HG02610 (cell line): ENCODE measurements at regions not wholly inside any gene's neighbourhood (a gene's known extent, or its start where the extent isn't known, plus 50 kb on each side); places are given as distances from the start of the nearest gene placed in this dataset.
"Not testable (repeated sequence)": the region's sequence is repeated elsewhere in the genome, so short reads cannot be mapped to it uniquely, and the experiment has no call there.

Experiments used
- ATAC-seq: cut with Tn5 transposase; IDR thresholded peaks from one replicate; pipeline ENCODE4 v1.9.1; 2021; ENCODE audit warnings: mild to moderate bottlenecking, moderate library complexity; ENCODE audit not compliant: unreplicated experiment

- no peak for ATAC-seq
Observed at GRCh38 chr3:76311941-76312340, 526.6 kb upstream of the ZNF717 start.

DNA sequence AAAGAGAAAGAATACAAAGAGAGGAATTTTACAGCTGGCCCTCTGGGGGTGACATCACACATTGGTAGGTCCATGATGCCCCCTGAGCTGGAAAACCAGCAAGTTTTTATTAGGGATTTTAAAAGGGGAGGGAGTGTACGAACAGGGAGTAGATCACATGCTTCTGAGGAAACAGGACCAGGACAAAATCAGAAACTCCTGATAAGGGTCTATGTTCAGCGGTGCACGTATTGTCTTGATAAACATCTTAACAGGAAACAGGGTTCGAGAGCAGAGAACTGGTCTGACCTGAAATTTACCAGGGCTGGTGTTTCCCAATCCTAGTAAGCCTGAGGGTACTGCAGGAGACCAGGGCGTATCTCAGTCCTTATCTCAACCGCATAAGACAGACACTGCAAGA, 530.6 kb upstream of the ZNF717 start:
- ATAC-seq: not testable (repeated sequence)

DNA sequence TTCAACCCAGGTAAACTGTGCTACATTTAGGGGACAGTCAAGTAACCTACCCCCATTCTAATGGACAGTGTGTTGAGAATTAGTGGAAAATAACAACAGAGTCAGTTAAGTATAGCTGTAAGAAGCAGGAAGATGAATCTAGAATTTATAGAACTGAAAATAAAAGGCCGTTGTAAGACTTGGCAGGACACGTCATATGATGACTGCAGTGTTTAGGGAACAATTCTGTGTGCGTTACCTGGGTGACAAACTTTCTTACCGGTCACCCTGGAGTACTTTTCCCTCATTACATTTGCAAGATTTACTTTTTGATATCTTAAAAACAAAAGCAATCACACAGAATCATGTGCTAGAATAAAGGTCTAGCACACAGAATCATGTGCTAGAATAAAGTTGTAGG, 536.3 kb upstream of the ZNF717 start:
- ATAC-seq: no peak

GRCh38 chr3:76324101-76324500, 538.8 kb upstream of the ZNF717 start:
- ATAC-seq: no peak

DNA sequence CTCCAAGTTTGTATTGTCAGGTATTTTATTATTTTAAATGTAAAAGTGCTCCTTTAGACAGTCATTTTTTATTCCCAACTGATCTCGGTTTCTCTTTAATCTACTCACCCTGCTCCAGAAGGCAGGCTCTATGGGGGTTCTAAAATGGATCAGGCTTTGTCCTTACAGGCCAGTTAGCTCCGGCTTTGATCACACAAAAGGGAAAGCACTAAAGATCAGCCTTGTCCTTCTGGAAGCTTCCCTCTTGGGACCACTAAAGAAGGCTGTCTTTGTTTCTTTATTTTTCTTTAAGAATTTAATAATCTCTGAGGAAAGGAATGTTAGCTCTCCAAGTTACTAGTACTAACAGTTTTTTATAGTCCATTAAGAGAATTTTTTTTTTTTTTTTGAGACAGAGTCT, 560.5 kb upstream of the ZNF717 start:
- no peak for ATAC-seq

DNA sequence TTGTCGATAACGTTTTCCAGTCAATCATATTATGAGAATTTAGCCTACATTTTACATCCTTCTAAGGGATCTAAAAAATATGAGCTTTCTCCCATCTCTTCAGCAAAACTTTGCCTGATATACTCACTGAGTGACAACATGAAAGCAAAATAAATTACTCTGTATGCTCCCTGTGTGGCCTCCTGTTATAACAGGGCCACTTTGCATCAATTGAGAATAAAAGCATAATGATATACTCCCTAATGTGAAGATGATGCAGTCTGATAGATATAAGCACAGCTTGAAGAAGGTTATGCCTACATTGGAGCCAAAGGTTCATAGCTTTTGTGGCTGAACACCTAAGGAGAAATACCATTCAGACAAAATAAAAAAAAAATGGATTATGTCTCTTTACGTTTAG, 561.3 kb upstream of the ZNF717 start:
- ATAC-seq: no peak

DNA sequence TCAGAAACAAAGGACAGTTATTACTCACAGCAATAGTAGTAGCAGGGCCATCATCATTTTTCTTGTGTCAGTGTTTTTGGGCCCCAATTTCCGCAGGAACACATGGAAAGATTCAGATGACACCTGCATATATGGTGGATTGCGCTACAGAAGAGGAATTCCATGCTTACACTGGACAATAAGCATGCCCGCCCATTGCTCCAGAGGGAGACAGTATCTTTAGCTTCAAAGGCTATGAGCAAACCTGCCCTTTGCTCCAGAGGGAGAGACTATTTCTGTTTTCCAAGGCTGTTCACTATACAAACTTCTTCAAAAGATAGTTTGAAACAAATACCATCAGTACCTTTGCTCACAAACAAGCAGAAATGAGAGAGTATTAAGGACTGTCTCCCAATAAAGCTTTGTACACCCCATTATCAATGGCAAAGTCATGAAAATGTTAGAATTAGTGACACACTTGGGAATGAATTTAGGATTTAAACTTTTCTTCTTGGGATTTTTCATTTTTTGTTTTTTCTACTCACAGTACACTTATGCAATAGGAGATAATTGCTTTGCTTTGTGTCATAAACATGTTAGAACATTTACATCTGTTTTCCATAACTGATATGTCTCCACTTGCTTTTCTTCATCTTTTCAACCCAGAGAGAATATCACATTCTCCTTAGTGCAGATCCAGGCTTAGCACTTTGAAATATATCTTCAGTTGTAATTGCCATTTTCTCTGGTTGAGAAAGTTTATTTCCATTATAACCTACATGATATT, 564.5 kb upstream of the ZNF717 start:
- no peak for ATAC-seq

DNA sequence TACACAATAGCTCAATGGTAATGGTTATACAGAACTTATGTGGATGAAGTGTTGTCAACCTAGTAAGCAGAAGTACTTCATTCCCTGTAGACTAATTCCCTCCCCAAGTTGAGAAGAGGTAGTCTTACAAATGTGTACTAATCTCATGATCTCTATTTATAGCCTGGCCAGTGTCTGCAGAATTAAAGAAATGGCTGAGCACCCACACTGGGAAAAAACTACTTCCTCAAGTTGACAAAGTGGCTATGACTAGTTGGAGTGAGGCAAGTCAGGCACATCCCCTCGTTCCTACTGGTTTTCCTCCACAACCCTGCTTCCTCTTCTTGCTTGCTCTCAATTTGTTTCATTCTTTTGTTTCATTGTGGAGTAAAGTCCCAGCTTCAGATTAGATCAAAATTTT, 566.7 kb upstream of the ZNF717 start:
- ATAC-seq: no peak

DNA sequence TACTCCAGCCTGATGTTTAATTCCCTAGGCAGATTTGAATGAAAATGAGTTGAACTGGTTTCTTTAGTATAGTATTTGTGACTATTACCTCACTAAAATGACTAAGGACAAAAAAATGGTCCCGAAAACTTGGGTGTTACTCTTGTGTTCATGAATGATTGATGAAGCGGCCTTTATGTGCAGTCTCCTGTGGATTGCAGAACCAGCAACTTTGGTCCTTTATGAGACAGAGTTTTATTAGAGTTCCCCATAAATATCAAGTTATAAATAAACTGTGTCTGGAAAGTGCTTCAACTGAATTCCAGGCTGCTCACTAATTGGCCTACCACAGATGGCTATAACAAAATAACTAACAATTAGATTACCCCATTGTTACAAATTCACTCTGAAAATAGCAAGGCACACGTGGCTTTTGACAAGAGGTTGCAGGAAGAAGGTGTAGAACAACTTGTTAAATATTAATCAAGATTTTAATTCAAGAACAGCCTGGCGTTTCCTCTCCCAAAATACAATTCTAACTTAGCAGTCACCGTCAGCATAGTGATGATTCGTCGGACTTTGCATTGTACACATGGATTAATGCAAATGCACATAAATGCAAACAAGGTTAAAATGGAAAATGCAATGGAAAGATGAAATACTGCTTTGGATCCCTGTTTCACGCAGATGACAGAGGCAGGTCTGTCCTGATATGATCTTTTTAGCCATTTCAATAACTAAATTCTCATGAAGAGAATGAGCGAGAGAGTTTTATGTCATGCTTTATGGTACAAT, 567.3 kb upstream of the ZNF717 start:
- no peak for ATAC-seq

DNA sequence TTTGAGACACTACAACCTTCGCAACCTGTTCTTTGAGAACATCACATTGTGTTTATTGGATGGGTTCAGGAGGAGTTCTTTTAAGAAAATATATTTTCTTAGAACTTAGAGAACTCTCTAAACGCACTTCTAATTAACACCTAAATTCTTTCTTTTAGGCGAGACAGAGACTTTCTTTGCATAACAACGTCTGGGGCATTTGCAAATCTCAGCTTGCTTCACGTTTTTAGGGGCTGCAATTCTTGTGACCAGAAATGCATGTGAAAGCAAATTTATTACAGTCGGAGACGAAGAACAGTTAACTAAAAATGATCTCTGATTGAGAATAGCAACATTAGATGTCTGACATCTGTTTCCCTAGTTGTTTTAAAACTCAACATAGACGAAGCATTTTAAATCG, 568.3 kb upstream of the ZNF717 start:
- no peak for ATAC-seq

GRCh38 chr3:76361010-76361409, 575.7 kb upstream of the ZNF717 start:
- no peak for ATAC-seq

GRCh38 chr3:76362643-76363042, 577.3 kb upstream of the ZNF717 start:
- no peak for ATAC-seq

DNA sequence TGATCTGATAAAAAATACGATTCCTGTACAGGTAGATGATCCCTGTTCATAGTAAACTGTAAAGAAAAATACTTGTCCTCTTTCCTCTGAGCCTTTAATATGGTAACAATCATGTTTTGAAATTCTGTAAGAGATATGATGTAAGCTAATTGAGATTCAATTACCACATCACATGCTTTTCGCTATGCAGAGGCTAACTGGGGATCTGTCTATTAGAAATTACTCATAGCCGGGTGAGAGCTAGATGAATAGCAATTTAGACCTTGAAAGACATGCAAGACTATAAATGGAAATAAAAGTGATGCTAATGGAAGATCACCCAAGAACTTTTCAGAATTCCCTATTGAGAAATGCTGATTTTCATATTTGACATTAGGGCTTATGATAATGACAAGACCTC, 579.9 kb upstream of the ZNF717 start:
- ATAC-seq: no peak

DNA sequence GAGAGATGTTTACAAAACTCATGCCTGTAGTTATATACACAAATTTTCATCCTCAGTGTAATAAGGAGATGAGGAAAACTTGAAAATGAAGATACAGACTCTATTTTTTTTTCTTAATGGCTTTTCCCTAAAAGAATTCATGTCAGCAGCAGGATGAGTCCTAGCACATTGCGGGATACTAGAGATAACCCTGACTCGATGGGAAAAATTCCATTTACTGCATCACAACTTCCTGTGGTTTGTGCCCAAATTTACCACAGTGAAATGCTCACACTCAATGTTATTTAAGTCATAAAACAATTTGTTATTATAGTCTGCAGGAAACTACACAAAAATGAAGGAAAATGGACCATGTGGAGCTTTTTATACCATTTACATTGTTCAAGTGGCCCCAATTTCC, 581.9 kb upstream of the ZNF717 start:
- no peak for ATAC-seq

DNA sequence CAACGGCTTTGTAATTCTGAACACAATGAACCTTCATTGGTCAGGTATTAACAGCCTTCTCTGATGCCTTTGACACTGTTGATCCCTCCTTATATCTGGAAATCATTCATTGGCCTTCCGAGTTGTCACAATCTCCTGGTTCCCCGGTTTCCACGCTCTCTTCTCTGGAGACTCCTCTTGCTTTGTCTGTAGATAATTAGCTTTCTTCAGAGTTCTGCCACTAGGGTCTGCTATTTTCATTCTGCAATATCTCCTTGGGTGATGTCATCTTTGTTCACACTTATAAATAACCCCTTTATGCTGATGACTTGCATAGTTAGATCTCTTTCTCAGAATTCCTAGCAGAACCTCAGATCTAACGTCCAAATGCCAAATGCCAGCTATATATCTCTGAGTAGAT, 583.8 kb upstream of the ZNF717 start:
- ATAC-seq: no peak

- no peak for ATAC-seq
Observed at GRCh38 chr3:76370749-76371520, 585.6 kb upstream of the ZNF717 start.

DNA sequence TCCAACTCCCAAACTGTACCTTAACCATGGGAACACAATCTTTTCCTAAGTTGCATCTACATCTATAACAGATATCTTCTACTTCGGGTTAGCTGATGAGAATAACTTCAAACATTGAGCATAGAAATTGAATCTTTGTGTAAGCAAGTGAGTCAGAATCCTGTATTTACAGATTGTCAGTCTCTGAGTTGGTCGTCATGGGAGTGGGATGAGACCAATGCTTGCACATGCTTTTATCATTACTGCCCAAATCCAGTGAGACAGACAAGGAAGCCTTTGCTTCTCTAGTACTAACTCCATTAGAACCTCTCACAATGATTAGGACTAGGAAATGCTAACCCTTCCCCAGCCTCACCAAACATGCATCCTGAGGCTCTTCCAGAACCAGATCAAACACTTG, 587.1 kb upstream of the ZNF717 start:
- no peak for ATAC-seq

- no peak for ATAC-seq
Observed at GRCh38 chr3:76377074-76377473, 591.7 kb upstream of the ZNF717 start.

GRCh38 chr3:76378789-76379188, 593.4 kb upstream of the ZNF717 start:
- ATAC-seq: no peak

GRCh38 chr3:76383781-76384180, 598.4 kb upstream of the ZNF717 start:
- ATAC-seq: no peak

DNA sequence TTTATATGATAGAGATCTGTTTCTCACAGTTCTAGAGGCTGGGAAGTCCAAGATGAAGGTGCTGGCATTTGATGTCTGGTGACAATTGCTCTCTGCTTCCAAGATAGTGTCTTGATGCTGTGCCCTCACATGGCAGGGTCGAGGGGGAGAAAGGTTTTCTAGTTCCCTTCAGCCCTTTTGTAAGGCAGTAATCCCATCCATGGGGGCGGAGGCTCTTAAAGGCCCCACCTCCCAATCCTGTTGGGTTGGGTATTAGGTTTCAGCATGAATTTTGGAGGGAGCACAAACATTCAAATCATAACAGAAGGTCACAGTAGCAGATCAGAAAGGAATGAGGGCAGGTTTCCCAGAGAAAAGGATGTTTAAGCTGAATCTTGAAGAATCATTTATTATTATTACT, 601.7 kb upstream of the ZNF717 start:
- ATAC-seq: no peak

- no peak for ATAC-seq
Observed at GRCh38 chr3:76400141-76400540, 614.8 kb upstream of the ZNF717 start.
